ENCODE measurements at regions not wholly inside any gene's neighbourhood (a gene's known extent, or its start where the extent isn't known, plus 50 kb on each side); places are given as distances from the start of the nearest gene placed in this dataset.
A peak's percentile ranks its signal among the peaks of the same experiment; 100 is the strongest.

DNA sequence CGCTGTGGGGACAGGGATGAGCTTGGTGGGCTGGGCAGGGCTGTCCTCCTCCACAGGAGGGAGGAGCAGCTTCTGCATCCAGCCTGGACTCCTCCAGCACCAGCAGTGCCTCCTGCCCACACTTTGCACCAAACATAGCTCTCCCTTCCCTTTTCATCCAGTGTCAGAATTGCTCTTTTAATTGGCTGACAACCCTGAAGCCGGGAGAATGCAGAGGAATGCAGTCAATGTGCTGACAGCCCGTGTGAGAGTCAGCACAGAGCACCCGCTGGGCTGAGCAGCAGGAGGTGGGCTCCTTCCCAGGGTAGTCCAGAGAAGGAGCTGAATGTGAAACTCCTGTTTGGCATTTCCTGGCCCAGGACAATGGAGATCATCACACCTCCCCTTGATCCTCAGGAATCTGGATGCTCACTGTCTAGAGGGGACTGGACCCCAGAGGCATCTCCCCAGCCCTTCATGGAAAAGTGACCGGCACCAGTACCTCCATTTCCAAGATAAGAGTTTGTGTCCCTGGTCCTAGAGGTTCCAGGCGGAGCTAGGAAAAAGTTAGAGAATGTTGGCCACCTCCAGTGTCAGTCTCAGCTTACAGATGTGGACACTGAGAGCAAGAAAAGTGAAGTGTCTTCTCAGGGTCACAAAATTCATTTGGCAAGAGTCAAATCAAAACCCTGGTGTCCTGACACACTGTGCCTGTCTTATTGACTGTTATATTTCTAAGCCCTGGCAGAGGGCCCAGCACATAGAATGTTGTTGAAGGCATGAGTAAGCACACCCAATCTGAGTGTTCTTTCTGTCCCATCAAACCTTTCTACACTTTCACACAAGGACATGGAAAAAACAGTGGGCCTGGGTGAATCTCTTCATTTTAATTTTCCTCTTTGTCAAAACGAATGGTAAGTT is 202.1 kb downstream of the SNX18 start:
- DNase-seq (ENCODE audit: low read depth) (peak; percentile 62), FAIRE-seq (peak; percentile 58)
- no peaks in the 10 kb centered on the region for H3K36me3 ChIP-seq (ENCODE audit: control insufficient read depth, insufficient read depth, low read length)
- H3K4me3 ChIP-seq (ENCODE audit: low read depth, low read length), result no peak overlapping the region
- TF ChIP-seq, protein P1, sequence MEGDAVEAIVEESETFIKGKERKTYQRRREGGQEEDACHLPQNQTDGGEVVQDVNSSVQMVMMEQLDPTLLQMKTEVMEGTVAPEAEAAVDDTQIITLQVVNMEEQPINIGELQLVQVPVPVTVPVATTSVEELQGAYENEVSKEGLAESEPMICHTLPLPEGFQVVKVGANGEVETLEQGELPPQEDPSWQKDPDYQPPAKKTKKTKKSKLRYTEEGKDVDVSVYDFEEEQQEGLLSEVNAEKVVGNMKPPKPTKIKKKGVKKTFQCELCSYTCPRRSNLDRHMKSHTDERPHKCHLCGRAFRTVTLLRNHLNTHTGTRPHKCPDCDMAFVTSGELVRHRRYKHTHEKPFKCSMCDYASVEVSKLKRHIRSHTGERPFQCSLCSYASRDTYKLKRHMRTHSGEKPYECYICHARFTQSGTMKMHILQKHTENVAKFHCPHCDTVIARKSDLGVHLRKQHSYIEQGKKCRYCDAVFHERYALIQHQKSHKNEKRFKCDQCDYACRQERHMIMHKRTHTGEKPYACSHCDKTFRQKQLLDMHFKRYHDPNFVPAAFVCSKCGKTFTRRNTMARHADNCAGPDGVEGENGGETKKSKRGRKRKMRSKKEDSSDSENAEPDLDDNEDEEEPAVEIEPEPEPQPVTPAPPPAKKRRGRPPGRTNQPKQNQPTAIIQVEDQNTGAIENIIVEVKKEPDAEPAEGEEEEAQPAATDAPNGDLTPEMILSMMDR (IDR thresholded peaks at IDR 0.05; ENCODE audit: insufficient read depth, low read length, severe bottlenecking), result no peak
- H3K27me3 ChIP-seq (ENCODE audit: control insufficient read depth, insufficient read depth, low read length), result peaks cover 2% of the 10 kb centered on the region

DNA sequence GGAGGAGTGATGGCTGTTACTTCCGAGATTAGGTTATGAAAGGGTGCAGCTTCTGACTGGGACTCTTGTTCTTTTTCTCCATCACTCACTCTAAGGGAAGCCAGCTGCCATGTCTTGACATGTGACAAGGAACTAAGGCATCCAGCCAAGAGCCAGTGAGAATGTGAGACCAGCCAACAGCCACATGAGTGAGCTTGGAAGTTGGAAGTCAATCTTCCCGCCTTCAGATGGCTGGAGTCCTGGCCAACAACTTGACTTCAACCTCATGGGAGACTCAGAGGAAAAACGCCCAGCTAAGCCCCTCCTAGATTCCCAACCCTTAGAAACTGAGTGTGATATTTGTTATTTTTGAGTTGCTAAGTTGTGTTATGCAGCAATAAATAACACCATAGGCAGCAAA is 201.1 kb downstream of the SNX18 start:
- no peak for FAIRE-seq
- H3K36me3 ChIP-seq (ENCODE audit: control insufficient read depth, insufficient read depth, low read length), result no peaks in the 10 kb centered on the region
- DNase-seq (ENCODE audit: low read depth), result peak; percentile 20
- no peaks in the 10 kb centered on the region for H3K27me3 ChIP-seq (ENCODE audit: control insufficient read depth, insufficient read depth, low read length)
- no peak overlapping the region for H3K4me3 ChIP-seq (ENCODE audit: low read depth, low read length)
- TF ChIP-seq, protein P1 (IDR thresholded peaks at IDR 0.05; ENCODE audit: insufficient read depth, low read length, severe bottlenecking), result no peak

DNA sequence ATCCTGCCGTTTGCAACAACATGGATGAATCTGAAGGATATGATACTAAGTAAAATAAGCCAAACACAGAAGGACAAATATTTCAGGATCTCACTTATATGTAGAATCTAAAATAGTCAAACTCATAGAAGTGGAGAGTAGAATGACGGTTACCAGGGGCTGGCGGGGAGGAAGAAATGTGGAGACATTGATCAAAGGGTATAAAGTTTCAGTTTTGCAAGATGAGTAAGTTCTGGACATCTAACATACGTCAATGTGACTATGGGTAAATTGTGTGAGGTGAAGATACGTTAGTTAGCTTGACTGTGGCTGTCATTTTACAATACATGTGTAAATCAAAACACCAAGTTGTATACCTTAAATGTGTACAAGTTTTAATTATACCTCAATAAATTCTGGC is 200.3 kb downstream of the SNX18 start:
- H3K4me3 ChIP-seq (ENCODE audit: low read depth, low read length), result no peak overlapping the region
- no peaks in the 10 kb centered on the region for H3K27me3 ChIP-seq (ENCODE audit: control insufficient read depth, insufficient read depth, low read length)
- H3K36me3 ChIP-seq (ENCODE audit: control insufficient read depth, insufficient read depth, low read length), result no peaks in the 10 kb centered on the region
- DNase-seq (ENCODE audit: low read depth) (no peak), FAIRE-seq (no peak)
- TF ChIP-seq, protein P1 (IDR thresholded peaks at IDR 0.05; ENCODE audit: insufficient read depth, low read length, severe bottlenecking), result no peak

DNA sequence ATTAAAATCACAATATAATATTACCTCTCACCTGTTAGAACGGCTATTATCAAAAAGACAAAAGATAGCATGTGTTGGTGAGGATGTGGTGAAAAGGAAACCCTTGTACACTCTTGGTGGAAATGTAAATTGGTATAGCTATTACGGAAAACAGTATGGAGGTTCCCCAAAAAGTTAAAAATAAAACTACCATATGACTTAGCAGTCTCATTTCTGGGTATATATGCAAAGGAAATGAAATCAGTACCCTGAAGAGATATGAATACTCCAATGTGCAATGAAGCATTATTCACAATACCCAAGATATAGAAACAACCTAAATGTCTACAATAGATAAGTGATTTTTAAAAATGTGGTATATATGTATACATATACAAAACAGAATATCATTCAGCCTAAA is 199.9 kb downstream of the SNX18 start:
- no peak overlapping the region for H3K4me3 ChIP-seq (ENCODE audit: low read depth, low read length)
- no peaks in the 10 kb centered on the region for H3K36me3 ChIP-seq (ENCODE audit: control insufficient read depth, insufficient read depth, low read length)
- TF ChIP-seq, protein P1 (IDR thresholded peaks at IDR 0.05; ENCODE audit: insufficient read depth, low read length, severe bottlenecking), result no peak
- FAIRE-seq, result no peak
- no peaks in the 10 kb centered on the region for H3K27me3 ChIP-seq (ENCODE audit: control insufficient read depth, insufficient read depth, low read length)
- DNase-seq (ENCODE audit: low read depth), result no peak

DNA sequence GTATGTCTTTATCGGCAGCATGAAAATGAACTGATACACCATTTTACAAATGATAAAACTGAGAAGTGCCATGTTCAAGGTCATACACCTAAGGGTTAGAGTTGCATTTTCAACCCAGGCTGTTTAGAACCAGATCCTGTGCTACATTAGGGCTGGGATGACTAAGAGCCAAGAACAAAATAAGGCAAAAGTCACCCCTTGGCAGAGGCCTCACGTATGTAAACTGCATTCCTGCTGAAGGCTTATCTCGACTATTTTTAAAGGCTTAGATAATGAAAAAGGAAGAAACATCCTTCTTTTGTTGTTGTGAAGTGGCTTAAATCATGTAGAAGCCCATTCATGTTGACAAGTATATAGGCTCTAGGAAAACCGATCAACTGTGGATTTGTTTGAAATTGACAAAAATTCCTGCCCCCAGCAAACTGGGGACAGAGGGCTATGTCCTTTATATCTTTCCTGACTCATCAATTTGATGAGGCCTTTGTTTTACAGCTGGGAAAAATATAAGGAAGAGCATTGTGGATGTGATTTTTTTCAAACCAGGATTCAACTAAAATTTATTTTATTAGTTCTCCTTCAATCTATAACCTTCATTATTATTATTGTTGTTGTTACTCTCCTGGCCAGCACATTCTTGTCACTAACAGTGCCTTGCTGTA is 196.5 kb downstream of the SNX18 start:
- no peak overlapping the region for H3K4me3 ChIP-seq (ENCODE audit: low read depth, low read length)
- DNase-seq (ENCODE audit: low read depth) (no peak), FAIRE-seq (no peak)
- H3K36me3 ChIP-seq (ENCODE audit: control insufficient read depth, insufficient read depth, low read length), result no peaks in the 10 kb centered on the region
- TF ChIP-seq, protein P1 (IDR thresholded peaks at IDR 0.05; ENCODE audit: insufficient read depth, low read length, severe bottlenecking), result no peak
- H3K27me3 ChIP-seq (ENCODE audit: control insufficient read depth, insufficient read depth, low read length), result no peaks in the 10 kb centered on the region

Data from bronchial epithelial cell (primary cell).